ENCODE measurements at regions not wholly inside any gene's neighbourhood (a gene's known extent, or its start where the extent isn't known, plus 50 kb on each side); places are given as distances from the start of the nearest gene placed in this dataset.
"Not testable (repeated sequence)": the region's sequence is repeated elsewhere in the genome, so short reads cannot be mapped to it uniquely, and the experiment has no call there.

DNA sequence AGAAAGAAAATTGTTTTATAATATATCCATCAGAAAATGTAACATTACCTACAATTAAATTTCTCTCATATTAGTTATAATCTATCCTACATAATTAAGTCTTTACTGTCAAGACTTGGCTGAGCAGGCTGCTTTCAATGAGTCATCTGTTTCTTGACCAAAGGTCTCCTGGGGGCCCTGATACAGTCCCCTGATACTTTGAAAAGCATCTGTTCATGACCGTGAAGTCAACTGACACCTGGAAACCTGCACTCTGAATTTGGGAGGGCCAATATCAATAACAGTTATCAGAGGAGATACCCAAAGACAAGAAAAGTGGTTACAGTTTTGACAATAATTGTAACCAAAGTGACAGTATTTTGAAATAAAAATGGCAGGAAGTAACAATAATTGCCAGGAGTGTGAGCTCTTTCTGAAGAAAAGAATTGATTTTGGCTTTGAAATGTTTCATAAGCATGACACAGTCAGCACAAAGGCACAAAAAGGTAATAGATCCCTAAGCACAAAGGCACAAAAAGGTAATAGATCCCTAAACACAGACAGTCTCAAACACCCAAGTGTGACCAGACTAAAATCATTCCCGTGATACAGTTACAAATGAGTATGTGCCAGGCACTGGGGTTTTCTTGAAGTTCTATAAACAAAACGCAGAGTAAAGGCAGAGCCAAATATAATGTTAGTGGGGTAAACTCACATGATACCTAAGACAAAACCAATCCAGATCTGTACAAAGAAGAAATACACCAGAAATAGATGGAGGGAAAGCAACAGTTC lies 260.7 kb downstream of the PLOD2 start:
- no peak for DNase-seq

DNA sequence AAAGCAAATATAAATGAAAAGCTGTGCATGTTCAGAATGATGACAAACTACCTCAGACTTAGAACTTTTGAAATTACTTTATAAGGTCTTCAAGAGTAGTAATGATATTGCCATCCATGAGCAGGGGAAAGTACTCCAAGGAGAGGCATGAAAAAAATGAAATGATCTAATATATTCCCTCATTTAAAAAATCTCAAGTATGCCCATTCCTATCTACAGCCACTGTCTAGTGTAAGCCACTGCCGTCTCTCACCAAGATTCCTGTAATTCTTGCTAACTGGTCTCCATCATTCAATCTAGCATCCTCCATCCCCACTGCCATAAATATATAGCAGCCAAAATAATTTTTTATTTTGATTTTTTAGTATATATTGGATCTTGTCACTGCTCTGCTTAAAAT lies 258.8 kb downstream of the PLOD2 start:
- DNase-seq = no peak

DNA sequence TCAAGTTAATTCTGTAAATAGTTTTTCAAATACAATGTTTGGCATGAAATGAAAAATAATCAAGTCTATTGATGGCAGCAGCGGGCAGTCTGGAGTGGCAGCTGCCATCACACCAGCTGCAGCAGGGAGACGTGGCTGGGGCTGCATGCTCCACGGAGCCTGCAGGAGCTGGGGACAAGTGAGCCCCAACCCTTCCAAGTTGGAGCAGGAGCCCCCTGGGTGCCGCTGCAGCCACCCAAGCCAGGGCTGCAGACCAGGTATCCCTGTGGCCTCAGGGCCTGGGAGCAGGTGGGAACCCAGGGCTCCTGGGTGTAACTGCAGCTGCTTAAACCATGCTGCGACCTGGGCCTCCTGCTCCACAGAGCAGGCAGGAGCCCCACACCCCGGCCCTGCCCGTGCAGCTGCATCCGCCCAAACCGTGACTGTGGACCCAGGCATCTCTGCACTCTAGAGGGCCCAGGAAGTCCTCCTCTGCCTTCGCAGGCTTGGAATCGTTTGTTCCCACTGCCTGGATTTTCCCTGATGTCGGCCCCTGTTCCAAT lies 257.4 kb downstream of the PLOD2 start:
- DNase-seq = no peak

DNA sequence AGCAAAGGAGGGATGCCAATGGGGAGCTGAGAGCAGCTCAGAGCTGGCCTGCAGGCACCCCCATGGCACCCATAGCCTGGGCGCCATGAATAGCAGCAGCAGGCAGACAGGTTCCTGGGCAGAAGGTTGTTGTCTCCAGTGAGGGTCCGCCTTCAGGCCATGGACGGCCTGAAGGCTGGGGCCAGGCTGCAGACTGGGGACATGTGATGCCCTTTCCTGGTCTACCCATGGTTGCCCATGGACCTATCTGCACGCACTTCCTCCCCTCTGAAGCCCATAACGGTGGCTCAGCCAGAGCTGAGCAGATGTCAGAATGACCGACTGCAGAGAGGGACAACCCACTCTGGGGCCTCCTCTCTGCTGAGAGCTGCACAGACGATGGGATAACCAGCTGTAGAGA lies 256.8 kb downstream of the PLOD2 start:
- DNase-seq = no peak

DNA sequence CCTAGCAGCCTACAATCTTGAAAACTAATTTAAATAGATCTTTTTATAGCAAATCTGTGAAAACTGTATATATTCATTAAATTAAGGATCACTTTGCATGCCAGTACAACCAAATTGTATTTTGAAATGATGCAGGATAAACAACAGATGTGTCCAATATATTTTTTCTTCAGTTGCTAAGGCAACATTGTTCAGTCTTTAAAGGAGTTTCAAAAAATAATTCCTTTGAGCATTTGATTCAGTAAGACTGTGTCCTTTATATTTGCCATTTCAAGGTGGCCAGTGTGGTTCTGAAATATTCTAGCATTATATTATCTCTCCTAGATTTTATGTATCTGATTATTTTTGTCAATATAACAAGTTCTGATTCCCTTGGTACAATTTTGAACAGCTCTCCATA lies 254.7 kb downstream of the PLOD2 start:
- no peak for DNase-seq

DNA sequence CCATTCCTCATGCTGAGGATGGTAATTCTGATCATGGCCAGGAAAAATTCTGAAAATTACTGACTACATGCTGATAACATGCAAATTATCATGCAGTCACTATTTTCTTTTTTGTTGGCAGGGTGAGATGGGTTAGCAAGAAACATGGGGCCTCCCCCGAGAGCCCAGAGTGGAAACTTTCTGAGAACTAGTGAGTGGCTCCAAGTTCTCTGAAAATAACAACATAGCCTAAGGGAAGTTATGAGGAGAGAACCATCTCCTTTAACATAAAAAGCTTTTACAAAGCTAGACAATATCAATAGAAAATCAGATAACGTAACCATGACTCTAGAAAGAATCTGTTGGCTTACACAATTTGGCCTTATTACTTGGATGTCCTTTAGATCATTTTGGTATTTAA lies 254.2 kb downstream of the PLOD2 start:
- DNase-seq = no peak

DNA sequence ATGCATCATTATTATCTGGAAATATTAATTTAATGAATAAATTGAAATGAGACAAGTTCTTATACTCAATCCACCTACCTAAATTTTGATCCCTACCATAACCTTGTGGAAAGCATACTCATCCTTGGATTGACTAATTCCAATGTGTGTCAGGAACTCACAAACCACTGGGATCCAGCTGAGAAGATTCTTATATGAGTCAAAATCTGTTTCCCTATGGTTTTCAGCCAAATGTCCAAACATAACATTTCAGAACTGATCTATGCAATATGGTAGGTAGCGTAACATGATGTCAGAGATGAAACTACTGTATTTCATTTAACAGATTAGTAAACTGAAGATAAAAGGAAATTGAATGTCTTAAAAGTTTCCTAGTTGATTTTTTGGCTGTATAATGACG lies 250.0 kb downstream of the PLOD2 start:
- DNase-seq = no peak

DNA sequence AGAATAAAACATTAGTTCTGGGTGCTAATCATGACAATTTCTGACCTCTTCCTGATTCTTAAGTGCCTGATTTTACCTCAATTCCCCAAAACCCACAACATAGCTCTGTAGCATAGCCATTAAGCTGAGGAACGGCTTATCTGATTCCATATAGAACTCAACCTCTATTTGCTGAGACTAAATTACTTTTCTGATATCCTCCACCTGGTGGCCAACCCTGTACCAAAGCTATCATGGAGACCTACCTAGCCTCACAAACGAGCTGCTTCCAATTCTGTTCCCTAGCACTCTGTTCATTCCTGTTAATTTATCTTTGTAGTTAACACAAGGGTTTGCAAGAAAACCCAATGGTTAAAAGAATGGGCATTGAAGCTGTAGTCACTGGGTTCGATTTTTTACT lies 245.2 kb downstream of the PLOD2 start:
- no peak for DNase-seq

DNA sequence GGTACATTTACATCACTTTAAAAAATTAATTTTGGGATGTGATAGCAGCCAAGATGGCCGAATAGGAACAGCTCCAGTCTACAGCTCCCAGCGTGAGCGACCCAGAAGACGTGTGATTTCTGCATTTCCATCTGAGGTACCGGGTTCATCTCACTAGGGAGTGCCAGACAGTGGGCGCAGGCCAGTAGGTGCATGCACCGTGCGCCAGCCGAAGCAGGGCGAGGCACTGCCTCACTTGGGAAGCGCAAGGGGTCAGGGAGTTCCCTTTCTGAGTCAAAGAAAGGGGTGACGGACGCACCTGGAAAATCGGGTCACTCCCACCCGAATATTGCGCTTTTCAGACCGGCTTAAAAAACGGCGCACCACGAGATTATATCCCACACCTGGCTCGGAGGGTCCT lies 233.2 kb downstream of the PLOD2 start:
- DNase-seq = not testable (repeated sequence)

DNA sequence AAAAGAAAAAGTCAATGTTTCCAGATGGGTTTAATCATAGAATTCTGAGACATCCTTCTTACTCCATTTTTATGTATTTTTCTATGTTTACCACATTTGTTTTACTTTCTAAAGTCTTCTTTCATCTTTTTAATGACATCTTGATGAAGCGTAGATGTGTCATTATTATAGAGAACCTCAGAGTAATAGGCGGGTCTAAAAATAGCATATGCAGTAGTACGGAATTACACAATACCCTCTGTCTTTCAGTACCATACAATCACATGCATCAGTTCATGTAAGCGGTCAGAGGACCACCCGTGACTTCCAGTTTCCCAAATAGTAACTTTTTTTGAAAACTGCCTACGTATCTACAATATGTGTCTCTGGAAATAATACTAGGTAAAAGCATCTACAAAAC lies 224.0 kb downstream of the PLOD2 start:
- DNase-seq = no peak

DNA sequence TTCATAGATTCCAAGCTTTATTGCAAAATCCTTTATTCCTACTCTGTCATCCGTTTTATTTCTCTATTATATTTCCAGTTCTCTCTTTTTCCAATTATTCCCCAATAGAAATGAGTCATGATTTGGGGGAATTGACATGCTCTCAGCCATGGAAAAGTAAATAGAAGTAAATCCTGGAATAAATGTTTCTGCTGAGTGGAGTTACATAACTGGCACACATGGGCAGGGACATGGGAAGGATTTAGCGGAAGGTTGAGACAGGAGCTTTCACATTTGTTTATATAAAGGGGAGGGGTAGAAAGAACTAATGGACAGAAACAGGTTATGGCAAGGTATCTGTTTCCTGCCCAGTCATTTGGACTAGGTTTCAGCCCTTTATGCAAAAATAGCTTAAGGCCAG lies 221.6 kb downstream of the PLOD2 start:
- no peak for DNase-seq

DNA sequence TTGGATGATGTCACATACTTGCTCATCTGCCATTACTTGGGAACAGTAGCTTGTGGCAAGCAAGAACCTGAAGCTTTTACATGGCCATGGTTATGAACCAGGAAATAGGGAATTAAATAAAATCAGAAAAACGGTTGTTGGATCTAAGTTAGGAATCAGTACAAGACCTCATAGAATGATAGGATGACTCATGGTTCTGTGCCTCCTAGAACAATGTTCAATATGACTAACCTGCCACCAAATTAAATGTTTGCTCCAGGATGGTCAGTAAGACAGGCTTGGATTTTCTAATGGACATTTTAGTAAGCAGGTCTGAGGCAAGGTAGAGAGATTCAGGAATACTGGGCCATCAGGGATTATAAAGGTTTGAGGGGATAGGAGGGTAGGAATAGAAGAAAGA lies 218.9 kb downstream of the PLOD2 start:
- DNase-seq = no peak

DNA sequence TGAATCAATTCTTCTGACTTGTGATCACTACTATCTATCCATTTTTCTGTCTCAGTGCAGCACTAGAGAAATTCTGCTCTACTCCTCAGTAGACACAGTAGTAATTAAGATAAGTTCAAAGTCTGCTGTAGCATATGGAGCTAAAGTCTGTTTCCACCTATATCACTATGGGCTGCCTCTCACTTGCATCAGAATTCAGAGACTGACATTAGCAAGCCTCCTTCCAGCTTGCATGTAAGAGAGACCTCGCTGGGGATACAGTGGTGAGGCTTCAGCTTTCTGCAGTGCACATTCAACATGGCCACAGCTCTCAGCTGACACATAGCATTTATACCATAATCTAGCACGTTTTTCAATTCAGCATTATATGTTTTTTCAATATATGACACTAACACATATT lies 217.0 kb downstream of the PLOD2 start:
- no peak for DNase-seq

DNA sequence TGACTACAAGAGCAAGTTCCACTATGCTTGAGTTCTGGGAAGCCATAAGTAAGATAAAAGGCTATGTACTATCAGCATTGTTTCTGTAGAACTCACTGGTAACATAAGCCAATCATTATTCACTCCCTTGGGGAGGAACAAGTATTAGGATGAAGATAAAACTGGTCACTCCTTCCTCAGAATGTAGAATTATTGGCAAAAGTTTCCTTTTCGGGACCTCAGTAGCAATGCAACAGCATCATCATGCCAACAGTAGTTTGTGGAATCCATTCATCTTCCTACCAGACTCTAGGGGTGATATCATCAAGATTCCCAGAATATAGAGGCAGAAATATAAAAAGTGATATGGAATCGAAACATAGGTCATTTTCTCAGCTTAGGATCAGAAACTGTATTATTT lies 209.5 kb downstream of the PLOD2 start:
- DNase-seq = no peak

DNA sequence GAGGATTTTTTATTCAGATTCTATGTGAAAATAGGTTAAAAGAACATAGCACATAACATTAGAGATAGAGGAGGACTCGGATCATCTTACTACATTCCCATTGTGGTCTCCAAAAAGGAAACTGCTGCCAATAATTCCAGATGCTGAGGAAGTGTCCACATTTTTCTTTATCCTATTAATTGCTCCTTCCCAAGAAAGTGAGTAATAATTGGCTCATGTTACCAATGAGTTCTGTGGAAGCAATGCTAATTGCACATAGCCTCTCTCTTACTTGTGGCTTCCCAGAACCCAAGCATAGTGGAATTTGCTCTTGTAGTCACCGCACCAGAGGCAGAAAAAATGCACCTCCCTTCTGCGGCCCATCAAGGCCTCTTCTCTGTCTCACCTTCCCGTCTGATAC lies 208.4 kb downstream of the PLOD2 start:
- DNase-seq = no peak

DNA sequence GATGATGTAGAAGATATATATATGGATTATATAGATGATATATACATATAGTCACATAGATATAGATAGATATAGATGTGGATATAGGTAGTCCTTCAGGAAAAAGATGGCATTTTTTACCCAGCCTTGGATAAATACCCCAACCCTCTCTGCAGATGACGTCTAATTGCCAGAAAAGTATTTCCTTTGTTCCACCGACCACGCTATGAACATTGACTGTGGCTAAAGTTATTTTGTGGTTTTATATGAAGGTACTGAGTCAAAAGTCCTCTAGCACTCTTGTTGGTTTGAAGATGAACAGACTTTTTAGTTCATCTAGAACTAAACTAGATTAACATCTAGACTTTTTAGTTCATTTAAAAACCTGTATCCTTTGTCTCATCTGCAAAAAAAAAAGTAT lies 207.7 kb downstream of the PLOD2 start:
- DNase-seq = no peak

DNA sequence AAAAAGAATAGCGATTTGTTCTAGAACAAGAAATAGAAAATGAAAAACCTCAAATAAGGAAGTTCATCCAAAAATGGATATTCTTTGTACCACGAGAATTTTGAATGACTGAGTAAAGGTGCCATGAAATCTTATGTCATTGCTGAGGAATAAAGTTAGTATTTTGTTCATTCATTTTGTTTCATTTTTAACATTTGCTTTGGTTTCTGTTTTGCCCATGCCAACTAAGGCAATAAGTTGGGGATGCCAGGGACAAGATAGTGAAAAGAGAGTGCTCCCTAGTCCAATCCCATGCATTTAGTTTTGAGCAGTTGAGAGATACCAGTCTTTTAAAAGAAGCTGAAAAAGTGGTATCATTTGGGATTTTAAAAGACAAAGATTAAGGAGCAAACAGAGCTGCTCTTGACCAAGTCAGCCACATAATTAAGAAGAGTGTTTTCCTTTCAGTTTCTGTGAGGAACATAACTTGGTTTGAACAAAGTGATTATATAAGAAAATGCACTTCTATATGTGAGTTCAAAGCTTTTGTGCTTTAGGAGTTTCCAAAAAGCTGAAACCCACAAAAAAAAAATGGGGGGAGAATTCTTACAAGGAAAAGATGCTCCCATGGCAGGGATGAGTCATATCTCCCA lies 201.4 kb downstream of the PLOD2 start:
- no peak for DNase-seq

DNA sequence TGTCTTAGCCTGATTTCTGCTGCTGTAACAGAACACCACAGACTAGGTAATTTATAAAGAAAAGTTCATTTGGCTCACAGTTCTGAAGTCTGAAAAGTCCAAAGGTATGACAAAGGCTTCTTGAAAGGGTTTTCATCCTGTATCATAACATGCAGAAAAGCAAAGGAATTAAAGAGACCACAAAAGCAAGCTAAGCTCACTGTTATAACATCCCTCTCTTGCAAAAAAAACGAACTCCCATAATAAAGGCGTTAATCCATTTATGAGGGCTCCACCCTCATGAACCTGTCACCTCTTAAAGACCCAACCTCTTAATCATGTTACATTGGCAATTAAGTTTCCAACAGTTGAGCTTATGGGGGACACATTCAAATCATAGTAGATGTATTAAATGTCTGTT lies 197.9 kb downstream of the PLOD2 start:
- no peak for DNase-seq

DNA sequence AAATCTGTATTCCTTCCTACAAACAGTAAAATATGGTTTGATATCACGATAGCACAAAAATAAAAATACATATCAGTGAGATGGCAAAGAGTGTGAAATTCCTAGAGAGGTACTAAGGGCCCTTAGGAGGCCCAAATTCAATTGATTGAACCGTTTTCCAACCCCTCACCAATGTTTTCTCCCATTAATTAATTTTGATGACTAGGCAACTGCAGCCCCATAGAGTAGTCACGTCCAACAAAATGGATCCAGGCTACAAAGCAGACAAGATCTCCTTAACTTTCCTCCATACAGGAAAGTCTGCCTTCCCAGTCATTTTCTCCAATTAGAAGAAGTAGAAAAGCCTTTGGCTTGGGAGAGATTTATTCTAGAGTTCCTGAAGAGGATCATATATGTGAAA lies 193.9 kb downstream of the PLOD2 start:
- no peak for DNase-seq

DNA sequence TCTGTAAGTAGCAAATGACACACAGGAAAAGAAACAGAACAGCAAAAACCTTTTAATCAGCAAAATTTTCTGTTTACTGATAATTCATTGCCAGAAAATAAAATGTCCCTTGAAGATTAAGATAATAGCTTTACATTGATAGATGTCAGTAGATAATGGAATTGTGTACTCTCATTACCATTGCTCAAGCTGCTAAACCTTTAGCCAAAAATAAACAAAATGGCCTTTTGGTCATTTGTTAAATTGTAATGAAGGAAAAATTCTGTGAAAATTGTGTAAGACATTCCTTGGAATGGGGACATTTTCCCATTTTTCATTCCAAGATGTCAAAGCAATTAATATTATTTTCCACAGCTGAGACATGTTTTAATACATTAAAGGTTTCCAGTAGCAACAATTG lies 189.8 kb downstream of the PLOD2 start:
- no peak for DNase-seq

DNA sequence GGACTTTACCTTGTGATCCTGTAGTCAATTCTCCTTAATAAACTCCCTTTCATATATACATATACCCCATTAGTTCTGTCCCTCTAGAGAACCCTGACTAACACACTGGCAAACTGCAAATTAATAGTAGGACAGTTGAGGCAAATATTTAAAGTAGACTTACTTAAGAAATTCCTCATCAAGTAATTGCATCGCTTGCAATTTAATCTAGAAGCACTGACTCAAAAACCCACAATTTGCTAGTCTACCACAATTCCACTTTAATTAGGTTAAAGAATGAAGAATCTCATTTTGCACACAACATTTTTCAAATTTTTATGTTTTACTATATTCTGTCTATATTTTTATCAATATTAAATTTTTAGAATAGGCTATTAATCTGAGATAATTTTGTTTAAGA lies 188.1 kb downstream of the PLOD2 start:
- DNase-seq = no peak

DNA sequence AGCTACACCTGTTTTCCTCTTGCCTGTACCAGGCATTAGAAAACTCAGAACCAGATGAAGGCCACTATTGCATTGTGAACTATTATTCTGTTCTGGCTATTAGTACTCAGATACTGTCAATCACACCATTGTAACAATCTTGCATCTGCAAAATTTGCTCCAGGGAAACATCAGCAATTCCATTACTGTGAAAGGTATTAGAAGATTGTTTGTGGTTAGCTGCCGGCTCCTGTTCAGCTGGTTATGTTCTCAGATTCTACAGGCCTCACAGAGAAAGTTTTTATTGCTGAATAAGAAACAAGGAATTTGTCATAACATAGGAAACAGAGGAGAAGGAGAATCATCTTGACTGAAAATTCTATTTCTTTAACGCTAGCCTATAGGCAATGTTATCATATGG lies 179.9 kb downstream of the PLOD2 start:
- DNase-seq = no peak

DNA sequence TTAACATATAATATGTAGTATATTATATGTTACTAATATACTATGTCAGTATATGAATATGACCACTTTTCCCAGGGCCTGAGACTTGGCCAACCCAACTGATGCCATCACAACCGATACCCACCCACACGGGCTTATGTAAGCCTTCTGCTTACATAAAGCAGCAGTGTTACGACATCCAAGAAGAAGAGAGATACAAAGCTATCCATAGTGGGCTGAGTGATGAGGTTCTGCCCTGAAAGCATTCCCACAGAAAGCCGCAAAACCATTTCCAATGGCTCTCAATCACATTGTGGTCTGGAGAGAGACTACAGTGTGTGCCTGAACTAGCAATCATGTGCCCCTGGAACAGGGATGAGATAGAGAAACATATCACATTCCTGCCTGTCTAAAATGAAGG lies 177.9 kb downstream of the PLOD2 start:
- no peak for DNase-seq
